ENCODE measurements at regions not wholly inside any gene's neighbourhood (a gene's known extent, or its start where the extent isn't known, plus 50 kb on each side); places are given as distances from the start of the nearest gene placed in this dataset.

- TF ChIP-seq CTCF (IDR thresholded peaks at IDR 0.05), result no peak
- DNase-seq (ENCODE audit: low spot score), result no peak
Measured at GRCh38 chr1:80249699-80250098, 1243.2 kb upstream of the ADGRL4 start.

GRCh38 chr1:80248886-80249285 is 1242.4 kb upstream of the ADGRL4 start:
- H3K9me3 ChIP-seq, result no peaks in the 10 kb centered on the region
- no peaks in the 10 kb centered on the region for H3K27me3 ChIP-seq
- no peak for DNase-seq (ENCODE audit: low spot score)
- TF ChIP-seq CTCF (IDR thresholded peaks at IDR 0.05), result no peak
- H3K36me3 ChIP-seq, result no peaks in the 10 kb centered on the region
- no peaks in the 10 kb centered on the region for H3K4me1 ChIP-seq
- no peak overlapping the region for H3K27ac ChIP-seq
- H3K4me3 ChIP-seq, result no peak overlapping the region

More at GRCh38 chr1:80249699-80250098, 1243.2 kb upstream of the ADGRL4 start:
- H3K27ac ChIP-seq, result no peak overlapping the region
- H3K4me1 ChIP-seq, result no peaks in the 10 kb centered on the region
- no peaks in the 10 kb centered on the region for H3K9me3 ChIP-seq
- no peaks in the 10 kb centered on the region for H3K27me3 ChIP-seq
- H3K4me3 ChIP-seq, result no peak overlapping the region
- no peaks in the 10 kb centered on the region for H3K36me3 ChIP-seq

GRCh38 chr1:80245813-80246212 is 1239.3 kb upstream of the ADGRL4 start:
- no peak for TF ChIP-seq CTCF (IDR thresholded peaks at IDR 0.05)
- Histone ChIP-seq H3K4me1 (no peaks in the 10 kb centered on the region), H3K9me3 (no peaks in the 10 kb centered on the region), H3K27ac (no peak overlapping the region), H3K4me3 (no peak overlapping the region), H3K27me3 (no peaks in the 10 kb centered on the region), H3K36me3 (no peaks in the 10 kb centered on the region)
- no peak for DNase-seq (ENCODE audit: low spot score)

- Histone ChIP-seq H3K4me3 (no peak overlapping the region), H3K9me3 (no peaks in the 10 kb centered on the region), H3K27me3 (no peaks in the 10 kb centered on the region), H3K27ac (no peak overlapping the region), H3K4me1 (no peaks in the 10 kb centered on the region), H3K36me3 (no peaks in the 10 kb centered on the region)
- no peak for TF ChIP-seq CTCF (IDR thresholded peaks at IDR 0.05)
- no peak for DNase-seq (ENCODE audit: low spot score)
Measured at GRCh38 chr1:80244372-80244771, 1237.8 kb upstream of the ADGRL4 start.

GRCh38 chr1:80241566-80241965 is 1235.0 kb upstream of the ADGRL4 start:
- H3K36me3 ChIP-seq, result no peaks in the 10 kb centered on the region
- no peaks in the 10 kb centered on the region for H3K9me3 ChIP-seq
- H3K27me3 ChIP-seq, result no peaks in the 10 kb centered on the region
- no peak for TF ChIP-seq CTCF (IDR thresholded peaks at IDR 0.05)
- H3K4me3 ChIP-seq, result no peak overlapping the region
- H3K27ac ChIP-seq, result no peak overlapping the region
- no peaks in the 10 kb centered on the region for H3K4me1 ChIP-seq
- no peak for DNase-seq (ENCODE audit: low spot score)

GRCh38 chr1:80225510-80225909 is 1219.0 kb upstream of the ADGRL4 start:
- Histone ChIP-seq H3K27ac (no peak overlapping the region), H3K27me3 (no peaks in the 10 kb centered on the region), H3K9me3 (no peaks in the 10 kb centered on the region), H3K4me3 (no peak overlapping the region), H3K36me3 (no peaks in the 10 kb centered on the region), H3K4me1 (no peaks in the 10 kb centered on the region)
- DNase-seq (ENCODE audit: low spot score), result no peak
- no peak for TF ChIP-seq CTCF (IDR thresholded peaks at IDR 0.05)

Data from right atrium auricular region (tissue), 2 donors.